ENCODE measurements at regions not wholly inside any gene's neighbourhood (a gene's known extent, or its start where the extent isn't known, plus 50 kb on each side); places are given as distances from the start of the nearest gene placed in this dataset.

DNA sequence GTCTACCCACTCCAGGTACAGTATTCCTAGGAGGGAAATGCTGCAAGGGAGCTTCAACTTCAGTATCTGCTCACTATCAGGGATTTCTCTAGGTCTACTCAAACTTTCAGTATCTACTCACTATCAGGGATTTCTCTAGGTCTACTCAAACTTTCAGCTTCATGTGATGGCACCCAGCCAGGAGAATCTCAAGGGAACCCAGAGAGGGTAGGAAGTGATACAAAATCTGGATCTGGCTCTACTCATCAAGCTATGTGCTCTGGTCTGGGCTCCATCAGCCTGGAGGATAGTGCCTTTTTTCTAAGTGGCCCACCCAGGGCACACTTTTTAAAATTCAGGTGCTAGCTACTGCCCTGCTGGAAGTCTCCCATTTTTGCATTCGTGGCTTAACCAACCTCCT, 52.3 kb upstream of the FNDC3A start:
- TF ChIP-seq, protein P1, sequence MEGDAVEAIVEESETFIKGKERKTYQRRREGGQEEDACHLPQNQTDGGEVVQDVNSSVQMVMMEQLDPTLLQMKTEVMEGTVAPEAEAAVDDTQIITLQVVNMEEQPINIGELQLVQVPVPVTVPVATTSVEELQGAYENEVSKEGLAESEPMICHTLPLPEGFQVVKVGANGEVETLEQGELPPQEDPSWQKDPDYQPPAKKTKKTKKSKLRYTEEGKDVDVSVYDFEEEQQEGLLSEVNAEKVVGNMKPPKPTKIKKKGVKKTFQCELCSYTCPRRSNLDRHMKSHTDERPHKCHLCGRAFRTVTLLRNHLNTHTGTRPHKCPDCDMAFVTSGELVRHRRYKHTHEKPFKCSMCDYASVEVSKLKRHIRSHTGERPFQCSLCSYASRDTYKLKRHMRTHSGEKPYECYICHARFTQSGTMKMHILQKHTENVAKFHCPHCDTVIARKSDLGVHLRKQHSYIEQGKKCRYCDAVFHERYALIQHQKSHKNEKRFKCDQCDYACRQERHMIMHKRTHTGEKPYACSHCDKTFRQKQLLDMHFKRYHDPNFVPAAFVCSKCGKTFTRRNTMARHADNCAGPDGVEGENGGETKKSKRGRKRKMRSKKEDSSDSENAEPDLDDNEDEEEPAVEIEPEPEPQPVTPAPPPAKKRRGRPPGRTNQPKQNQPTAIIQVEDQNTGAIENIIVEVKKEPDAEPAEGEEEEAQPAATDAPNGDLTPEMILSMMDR (IDR thresholded peaks at IDR 0.05), result no peak
- TF ChIP-seq POLR2A (IDR thresholded peaks at IDR 0.05) (no peak), POLR2AphosphoS5 (IDR thresholded peaks at IDR 0.05; ENCODE audit: insufficient read depth in 1 of 2, low read depth in 1 of 2) (no peak)

Measured in vagina (tissue), 2 donors.